HFF-Myc (cell line): ENCODE measurements at regions not wholly inside any gene's neighbourhood (a gene's known extent, or its start where the extent isn't known, plus 50 kb on each side); places are given as distances from the start of the nearest gene placed in this dataset.

Experiments
- DNase-seq: peaks from one replicate; pipeline ENCODE4 v3.0.0-alpha.2; 2011; ENCODE audit warnings: low read depth; ENCODE audit errors: extremely low read depth
- H3K4me3 ChIP-seq: replicated peaks from 2 replicates; pipeline ENCODE4 v1.5.1; 2011; ENCODE audit warnings: low read depth, mild to moderate bottlenecking, control low read depth, low read length
- TF ChIP-seq, protein P1 (sequence below): IDR thresholded peaks from 2 replicates; pipeline ENCODE4 v1.5.1; 2012; ENCODE audit warnings: mild to moderate bottlenecking, low read depth, low read length, control low read depth; ENCODE audit errors: missing control alignments

- TF ChIP-seq, protein P1, sequence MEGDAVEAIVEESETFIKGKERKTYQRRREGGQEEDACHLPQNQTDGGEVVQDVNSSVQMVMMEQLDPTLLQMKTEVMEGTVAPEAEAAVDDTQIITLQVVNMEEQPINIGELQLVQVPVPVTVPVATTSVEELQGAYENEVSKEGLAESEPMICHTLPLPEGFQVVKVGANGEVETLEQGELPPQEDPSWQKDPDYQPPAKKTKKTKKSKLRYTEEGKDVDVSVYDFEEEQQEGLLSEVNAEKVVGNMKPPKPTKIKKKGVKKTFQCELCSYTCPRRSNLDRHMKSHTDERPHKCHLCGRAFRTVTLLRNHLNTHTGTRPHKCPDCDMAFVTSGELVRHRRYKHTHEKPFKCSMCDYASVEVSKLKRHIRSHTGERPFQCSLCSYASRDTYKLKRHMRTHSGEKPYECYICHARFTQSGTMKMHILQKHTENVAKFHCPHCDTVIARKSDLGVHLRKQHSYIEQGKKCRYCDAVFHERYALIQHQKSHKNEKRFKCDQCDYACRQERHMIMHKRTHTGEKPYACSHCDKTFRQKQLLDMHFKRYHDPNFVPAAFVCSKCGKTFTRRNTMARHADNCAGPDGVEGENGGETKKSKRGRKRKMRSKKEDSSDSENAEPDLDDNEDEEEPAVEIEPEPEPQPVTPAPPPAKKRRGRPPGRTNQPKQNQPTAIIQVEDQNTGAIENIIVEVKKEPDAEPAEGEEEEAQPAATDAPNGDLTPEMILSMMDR = no peak
- no peak overlapping the region for H3K4me3 ChIP-seq
- no peak for DNase-seq
Measured at GRCh38 chr17:71113347-71113746, 944.0 kb downstream of the KCNJ2 start.

DNA sequence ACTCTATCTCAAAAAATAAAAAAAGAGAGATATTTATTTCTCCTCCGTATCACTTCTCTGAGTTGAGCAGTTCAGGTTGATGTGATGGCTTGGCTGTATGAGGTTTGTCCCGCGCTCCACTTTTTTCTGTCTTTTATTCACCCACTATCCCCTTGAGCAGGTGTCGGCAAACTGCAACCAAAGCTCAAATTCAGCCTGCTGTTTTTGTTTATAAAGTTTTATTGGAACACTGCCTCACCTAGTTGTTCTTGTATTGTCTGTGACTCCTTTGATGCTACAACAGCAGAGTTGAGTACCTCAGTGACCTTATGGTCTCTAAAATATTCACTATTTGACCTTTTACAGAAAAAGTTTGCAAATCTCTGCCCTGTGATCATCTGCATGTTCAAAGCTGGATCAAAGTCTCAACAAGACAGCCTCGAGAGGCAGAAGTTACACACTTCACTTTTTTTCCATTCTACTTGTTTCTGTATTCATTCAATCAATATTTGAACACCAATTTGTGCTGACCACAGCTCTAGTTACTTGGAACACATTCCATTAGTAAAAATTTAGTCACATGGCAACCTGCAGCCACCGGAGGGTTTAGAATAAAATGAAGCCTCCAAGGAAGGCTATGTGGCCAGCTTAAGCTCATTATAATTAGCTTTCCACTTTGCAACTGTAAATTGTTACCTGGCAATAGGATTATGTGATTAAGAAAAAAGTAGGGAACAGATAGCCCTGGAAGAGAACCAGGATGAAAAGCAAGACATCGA, 945.8 kb downstream of the KCNJ2 start:
- no peak for DNase-seq
- TF ChIP-seq, protein P1 = no peak
- H3K4me3 ChIP-seq = no peak overlapping the region

DNA sequence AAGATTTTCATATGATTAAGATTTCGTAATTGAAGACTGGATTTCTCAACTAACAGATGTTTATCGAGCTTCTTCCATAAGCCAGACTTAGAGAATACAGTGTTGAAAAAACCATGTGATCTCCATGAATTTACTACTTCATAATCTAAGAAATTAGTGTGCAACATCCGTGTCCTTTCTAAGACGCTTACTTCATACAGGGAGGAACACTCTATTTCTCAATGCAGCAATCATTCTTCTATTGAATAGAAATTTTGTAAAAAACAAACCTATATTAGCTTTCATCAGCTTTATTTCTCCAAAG, 946.3 kb downstream of the KCNJ2 start:
- TF ChIP-seq, protein P1 = no peak
- no peak overlapping the region for H3K4me3 ChIP-seq
- DNase-seq = no peak

- DNase-seq = no peak
- H3K4me3 ChIP-seq = no peak overlapping the region
- TF ChIP-seq, protein P1 = no peak
Measured at GRCh38 chr17:71117466-71117865, 948.1 kb downstream of the KCNJ2 start.

GRCh38 chr17:71118039-71118438, 948.7 kb downstream of the KCNJ2 start:
- H3K4me3 ChIP-seq = no peak overlapping the region
- DNase-seq = no peak
- TF ChIP-seq, protein P1 = peak; percentile 22

DNA sequence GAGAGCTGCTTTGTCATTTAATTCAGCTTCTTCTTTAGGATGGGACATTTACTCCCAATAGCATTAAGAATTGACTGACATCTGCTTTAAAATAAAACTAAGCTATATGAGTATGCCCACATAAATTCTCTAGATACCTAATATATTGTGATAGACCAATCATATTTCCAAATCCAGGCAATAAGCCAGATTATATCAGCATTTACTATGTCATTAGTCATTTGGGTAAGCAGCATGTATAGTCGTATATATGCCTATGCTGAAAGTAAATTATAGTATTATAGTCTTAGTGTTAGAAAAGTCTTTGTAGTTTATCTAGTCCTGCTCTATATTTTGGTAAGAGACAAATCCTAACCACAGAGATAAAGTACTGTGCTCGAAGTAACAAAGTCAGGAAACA, 958.1 kb downstream of the KCNJ2 start:
- TF ChIP-seq, protein P1 = no peak
- no peak overlapping the region for H3K4me3 ChIP-seq
- DNase-seq = no peak

GRCh38 chr17:71142333-71142732, 973.0 kb downstream of the KCNJ2 start:
- H3K4me3 ChIP-seq = no peak overlapping the region
- TF ChIP-seq, protein P1 = no peak
- no peak for DNase-seq
